HG03571 (cell line): ENCODE measurements at regions not wholly inside any gene's neighbourhood (a gene's known extent, or its start where the extent isn't known, plus 50 kb on each side); places are given as distances from the start of the nearest gene placed in this dataset.
A peak's percentile ranks its signal among the peaks of the same experiment; 100 is the strongest.
"Not testable (repeated sequence)": the region's sequence is repeated elsewhere in the genome, so short reads cannot be mapped to it uniquely, and the experiment has no call there.

Source experiments
- ATAC-seq: cut with Tn5 transposase; IDR thresholded peaks from one replicate; pipeline ENCODE4 v1.9.1; 2021; ENCODE audit not compliant: unreplicated experiment

DNA sequence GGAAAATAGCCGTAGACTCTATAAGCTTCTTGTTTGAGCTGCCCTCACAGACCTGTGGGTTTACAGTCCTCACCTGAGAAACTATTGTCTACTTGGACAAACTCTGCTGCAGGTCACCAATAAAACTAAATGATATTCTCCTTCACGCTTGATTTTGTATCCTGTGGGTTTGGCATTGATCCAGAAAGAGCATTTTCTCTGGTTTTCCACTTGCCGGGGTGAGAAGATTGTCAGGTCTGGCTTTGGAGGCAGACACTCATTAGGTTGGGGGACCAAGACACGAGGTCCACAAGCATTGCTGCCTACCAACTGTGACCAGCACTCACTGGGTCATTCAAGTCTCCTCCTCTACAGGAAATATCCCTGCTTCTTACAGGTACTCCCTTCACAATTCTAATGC, 68.5 kb downstream of the CDC14C start:
- ATAC-seq, result no peak

DNA sequence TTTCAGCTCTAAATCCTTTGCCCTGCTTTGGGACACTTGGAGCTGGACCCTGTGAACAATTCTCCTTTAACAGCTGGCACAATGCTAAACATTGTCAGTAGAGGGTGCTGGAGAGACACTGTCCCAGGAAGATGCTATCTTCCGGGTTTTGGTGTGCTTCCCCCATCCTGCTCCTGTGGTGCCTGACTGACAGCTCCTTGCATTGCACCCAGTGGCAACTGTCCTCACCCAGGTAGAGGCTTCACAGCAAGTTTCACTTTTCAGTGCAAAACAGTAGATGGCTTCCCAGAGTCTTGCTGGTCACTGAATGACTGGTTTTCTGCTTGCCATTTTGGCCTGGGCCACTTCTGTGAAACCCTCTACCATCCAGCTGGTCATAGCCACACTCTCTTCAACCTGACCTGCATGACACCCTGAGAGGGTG, 77.3 kb downstream of the CDC14C start:
- peak; percentile 98 for ATAC-seq

DNA sequence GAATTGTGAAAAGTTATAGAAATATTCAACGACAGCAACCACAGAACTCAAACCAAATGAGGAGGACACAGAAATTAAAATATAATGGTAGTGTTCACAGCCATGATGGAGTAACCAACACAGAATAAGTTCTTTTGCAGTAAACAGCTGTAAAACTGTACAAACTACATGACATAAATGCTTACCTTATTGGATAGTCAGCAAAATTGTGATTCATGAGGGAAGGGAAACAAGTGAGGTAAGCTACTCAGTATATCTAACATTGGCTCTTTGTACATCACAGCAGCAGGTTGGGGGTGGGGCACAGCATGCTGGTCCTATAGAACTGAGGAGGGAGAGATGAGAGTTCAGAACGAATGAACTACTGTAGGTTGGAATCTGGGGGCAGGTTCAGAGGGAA, 86.4 kb downstream of the CDC14C start:
- no peak for ATAC-seq

DNA sequence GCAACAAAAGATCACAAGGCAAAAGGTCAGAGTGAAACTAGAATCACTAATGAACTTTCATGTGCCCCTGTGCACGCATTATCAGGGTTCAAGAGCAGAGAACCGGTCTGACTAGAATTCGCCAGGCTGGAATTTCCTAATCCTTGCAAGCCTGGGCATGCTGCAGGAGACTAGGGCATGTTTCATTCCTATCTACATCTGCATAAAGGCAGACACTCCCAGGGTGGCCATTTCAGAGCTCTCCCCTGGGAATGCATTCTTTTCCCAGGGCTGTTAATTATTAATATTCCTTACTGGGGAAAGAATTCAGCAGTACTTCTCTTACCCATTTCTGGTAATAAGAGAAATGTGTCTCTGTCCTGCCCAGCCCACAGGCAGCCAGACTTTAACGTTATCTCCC, 90.5 kb downstream of the CDC14C start:
- no peak for ATAC-seq

DNA sequence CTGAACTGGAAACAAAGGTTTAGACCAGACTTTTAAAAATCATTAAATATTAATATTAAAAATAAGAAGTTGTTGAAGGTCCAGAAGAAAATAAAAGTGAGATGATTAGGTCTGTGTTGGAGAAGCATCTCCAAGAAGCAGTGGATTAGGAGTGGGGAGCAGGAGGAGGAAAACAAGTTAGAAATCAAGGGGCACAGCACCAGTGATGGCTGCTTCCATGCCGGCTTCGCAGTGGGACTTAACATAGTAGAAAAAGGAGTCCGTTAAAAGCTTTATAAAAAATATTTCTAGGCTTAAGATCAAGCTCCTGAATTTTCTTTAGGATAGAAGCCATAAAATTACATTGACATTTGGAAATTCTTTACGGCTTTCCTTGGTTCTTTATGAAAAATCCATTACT, 95.8 kb downstream of the CDC14C start:
- ATAC-seq, result no peak

DNA sequence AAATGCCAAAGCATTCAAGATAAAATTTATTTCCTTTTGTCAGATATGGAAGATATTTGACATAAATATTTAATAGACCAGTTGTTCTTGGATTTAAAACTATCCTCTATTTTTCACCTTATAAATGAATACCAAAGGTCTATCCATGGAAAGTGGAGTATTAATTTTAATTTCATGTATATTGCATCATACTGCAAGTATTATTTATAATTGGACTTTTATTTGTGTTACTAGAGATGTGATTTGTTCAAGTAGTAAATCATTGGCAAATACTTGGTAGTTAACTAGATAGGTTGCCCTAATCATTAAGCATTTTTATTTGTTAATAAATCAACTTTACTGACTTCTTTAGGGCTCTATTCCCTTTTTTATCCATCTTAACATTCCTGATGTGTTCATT, 98.1 kb downstream of the CDC14C start:
- no peak for ATAC-seq

DNA sequence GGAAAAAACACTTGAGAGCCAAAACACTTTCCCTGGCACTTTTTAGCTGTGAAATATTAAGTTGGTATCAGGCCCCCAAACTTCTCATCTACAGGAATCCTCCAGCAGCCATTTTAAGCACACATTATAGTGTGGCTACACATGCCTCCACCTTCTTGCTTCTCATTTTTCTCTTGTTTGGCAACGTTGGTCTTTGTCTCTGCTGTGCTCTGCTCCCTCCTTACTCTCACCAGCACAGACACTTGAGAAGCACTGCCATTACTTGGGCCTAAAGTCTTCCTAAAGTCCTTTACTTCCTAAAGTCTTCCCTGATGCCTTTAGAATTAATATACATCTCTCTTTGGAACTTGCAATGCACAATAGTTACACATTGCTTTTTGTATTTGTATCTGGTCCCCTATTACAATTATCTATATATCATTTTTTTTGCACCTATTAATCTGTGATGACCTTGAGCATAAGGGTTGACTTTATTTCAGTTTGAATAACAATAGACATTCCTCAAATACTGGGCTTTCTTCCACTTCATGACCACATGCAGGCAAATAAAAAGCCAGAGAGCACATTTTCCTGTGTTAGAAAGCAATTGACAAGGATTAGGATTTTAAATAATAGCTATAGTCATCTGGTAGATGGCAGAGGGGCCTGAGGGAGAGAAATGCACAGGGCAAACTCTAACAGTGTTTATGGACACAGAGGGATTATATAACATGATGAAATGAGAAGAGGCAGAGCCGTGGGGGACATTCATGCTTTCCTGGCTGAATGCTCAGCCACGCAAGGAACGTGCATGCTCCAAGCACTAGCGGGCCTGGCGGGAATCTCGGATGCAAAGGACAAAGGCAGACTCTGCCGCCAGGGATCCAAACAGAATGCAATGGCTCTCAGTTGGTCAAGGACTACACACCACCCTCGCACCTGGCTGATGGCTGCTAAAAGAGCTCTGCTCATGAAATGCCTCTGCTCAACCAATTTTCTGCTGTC, 99.3 kb downstream of the CDC14C start:
- no peak for ATAC-seq

DNA sequence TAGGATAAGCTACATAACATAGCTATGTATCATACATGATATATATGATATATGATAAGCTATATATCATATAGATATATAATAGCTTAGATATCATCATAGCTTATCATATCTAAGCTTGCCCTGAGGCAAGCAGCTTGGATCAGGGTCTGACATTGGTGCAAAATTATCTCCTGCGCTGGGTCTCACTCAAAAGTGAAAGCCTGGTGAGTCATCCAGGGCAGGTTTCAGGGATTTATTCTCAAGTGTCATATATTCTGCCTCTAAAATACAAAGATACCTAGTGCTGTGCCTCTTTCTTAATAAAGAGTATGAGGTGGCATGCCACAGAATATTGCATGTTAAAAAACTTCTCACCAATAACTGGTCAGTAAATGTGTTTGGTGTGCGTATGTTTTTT, 105.9 kb downstream of the CDC14C start:
- ATAC-seq, result no peak

DNA sequence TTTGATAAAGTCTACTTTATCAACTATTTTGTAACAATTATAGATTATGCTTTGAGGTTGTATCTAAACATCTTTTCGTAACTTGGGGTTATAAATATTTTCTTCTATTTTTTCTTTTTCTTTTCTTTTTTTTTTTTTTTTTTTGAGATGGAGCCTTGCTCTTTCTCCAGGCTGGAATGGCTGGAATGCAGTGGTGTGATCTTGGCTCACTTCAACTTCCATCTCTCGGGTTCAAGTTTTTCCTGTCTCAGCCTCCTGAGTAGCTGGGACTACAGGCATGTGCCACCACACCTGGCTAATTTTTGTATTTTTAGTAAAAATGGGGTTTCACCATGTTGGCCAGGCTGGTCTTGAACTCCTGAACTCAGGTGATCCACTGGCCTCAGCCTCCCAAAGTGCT, 108.8 kb downstream of the CDC14C start:
- not testable (repeated sequence) for ATAC-seq

DNA sequence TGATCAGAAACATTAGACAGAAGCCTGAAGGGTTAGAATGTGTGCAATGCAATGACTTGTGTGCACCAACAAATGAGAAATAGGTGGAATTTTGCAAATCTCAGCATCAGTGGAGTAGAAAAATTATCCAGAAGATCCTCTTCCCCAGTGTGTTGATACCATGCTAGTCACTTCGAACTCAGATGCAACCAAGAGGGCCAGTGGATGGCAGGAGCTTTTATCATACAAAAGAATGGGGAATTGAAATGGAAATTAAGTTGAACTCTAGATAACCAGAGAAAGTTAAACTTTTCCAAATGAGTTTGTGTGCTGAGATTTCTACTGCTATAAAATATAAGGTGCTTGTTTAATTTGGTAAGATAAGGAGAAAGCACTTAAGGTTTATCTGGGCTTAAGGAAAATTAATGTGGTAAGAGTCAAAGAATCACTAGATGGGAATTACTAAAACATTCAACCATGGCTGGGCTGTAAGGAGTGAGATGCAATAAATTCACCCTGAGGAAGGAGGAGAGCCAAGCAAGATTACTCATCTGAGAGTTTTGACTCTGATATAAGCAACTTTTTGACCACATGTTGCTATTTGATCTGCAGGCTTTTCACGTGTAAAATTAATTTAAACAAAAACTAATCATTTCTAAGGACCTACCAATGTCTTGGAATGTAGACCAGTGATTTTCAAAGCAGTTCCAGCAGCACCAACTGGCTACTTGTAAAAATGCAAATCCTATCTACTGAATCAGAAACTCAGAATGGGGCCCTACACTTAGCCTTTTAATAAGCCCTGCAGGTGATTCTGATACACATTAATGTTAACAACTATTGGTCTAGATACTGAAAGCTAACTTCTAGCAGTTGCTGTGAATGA, 113.2 kb downstream of the CDC14C start:
- no peak for ATAC-seq

DNA sequence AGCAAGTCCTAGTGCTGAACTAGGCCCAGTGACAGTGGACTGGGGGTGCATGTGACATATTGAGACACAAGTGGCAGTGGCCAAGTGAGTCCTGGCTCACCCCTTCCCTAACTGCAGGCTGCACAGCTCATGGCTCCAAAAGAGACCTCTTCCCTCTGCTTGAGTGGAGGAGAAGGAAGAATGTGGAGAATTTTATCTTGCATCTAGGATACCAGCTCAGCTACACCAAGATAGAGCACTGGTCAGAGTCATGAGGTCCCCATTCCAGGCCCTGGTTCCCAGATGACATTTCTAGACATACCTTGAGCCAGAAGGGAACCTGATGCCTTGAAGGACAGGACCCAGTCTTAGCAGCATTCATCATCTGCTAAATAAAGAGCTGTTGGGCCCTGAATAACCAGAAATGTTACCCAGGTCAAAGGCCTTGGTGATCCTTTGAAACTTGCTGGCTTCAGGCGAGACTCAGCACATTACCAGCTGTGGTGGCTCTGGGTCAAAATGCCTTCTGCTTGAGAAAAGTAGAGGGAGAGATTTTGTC, 114.5 kb downstream of the CDC14C start:
- ATAC-seq, result no peak

DNA sequence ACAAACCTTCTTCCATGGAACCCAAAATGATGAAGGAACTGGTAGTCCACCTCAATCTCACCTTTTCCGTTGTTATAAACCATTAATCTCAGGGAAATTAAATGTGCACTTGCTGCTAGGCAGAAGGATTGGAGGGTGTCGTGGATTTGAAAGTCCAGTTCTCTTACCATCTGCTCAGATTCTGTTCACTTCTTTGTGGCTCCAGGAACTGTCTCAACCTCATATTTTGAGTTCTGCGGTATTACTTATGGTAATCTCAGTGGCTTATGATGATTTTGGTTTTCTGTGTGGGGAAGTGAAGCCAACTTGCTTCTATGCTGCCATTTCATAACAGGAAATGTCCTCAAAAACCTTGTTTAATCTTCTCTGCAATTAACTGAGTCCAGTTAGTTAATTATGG, 136.4 kb downstream of the CDC14C start:
- ATAC-seq, result no peak

DNA sequence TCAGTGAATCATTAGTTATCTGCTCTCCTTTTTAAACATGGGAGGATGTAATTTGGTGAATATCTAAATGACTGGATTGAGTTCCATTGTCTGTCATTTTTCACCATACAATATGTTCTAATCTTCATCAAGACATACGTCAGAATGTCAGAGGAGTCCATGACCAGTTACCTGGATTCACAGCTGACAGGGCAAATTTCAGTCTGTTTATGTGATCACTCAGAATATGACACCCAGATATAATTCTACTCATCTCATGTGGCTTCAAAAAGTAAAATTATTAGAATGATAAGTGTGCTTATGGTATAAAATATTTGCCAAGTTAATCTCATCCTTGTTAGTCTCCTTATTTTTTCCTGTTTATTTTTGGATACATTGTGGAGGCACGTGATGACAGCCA, 150.2 kb downstream of the CDC14C start:
- ATAC-seq, result no peak

DNA sequence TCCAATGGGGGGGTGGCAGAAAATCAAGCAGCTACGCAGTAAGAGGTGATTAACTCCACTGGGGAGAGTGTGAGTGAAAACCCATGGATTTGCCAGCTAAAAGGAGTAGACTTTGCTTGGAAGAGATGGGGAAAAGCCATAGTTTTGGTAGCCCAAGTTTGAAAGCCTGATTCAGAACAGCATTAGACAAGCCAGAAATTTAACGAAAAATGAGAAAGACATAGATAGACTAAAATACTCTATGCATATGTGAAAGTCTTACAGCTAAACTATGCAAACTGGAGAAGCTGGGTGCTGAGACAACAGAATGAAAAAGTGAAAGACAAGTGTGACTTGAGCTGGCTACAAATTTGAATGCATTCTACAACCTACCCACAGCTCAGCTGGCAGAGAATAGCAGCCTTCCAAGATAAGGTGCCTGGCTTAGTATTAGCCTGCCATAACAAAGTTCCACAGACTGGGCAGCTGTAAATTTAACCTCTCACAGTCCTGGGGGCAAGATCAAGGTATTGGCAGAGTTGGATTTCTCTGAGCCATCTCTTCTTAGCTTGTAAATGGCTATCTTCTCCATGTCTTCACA, 156.6 kb downstream of the CDC14C start:
- ATAC-seq, result no peak

DNA sequence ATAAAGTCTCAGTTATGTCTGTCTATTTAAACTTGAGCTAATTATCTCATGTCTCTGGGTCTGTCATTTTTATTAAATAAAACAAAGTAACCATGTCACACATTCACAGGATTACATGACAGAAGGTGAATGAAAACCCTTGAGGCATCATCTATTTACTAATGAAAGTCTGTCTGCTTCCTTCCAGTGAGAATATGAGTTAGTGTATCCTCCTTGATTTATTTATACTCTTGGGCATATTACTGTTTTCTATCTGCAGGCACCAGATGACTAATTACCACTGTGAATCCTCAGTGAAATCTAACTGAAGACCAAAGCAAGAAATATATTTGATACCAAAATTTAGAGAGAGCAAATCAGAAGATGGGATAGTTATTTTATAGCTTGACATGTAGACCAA, 163.7 kb downstream of the CDC14C start:
- ATAC-seq, result no peak

DNA sequence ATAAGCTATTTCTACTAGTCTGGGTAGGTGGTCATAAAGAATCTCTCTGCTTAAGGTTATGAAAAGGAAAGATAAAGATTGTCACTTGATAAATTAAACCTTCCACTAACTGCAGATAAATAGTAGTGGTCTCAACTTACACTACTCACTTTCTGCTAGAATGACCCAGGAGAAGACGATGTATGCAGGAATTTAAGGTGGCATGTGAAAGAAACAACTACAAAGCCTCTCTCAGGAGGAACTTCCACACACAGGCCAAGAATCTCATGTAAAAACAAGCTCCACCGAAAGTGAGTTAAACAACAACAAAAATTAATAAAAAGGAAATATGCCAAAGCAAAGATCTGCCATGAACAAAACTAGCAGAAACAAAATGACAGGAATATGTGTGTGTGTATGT, 165.4 kb downstream of the CDC14C start:
- no peak for ATAC-seq

DNA sequence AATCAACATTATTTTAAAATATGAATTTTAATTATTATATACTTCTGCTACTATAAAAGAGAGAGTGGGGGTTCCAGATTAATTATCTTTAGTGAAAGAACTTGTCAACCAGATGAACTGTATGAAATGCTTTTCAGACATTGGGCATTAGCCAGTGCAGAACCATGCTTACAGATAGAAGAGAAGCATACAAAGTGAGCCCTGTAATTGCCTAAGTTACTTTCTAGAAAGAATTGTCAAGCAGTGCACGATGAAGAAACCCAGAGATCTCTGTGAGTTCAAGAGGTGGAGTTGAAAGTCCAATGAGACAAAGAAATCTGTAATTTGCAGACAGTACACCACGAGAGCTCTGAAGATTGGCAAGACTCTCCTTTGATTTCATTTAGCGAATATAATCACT, 166.7 kb downstream of the CDC14C start:
- no peak for ATAC-seq

DNA sequence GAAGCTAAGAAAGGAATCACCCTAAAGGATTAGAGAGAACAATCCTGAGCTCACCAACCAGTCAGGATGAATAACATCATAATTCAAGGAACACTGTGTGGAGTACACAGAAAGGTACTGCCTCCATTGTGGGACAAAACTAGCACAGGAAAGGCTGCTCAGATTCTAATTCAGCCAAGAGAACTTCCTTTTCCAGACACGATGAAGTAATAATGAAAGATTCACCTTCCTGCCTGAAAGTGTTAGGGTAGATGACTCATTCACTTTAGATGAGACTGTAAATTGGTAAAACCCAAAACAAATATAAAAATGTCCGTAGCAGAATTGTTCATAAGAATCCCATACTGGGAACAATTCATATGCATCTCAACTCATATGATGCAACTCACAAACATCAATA, 167.2 kb downstream of the CDC14C start:
- no peak for ATAC-seq

DNA sequence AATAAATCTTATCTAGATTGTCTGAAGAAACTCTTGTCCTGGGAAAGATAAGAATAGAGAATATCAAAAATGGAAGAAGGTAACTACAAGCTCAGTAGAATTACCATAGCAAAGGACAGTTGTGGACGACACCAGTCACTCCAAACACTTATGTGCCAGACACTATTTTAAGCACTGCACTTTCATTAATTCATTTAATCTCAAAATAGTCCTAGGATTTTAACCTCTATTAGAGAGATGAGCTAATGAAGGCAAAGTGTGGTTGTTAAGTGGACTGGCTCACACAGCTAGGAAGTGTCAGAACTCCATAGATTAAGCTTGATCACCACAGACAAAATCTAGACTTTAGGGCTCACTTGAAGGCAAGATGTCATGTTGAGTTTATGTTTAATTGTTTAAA, 168.9 kb downstream of the CDC14C start:
- no peak for ATAC-seq

DNA sequence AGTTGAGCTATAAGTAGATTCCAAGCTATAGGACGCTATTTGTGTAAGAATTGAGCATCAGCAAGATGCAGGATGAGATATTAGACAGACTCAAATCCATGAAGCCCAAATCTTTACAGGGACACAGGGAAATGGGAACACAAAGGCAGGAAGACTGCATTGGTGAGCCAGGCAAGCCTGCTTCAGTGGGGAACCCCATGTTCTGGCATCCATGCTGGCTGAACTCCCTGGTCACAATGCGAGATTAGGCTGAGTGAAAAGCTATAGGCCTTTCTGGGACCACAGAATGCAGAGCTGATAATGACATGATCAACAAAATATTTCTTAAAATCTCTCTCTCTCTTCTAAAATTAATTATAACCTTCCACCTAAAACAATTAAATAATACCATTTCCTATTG, 170.5 kb downstream of the CDC14C start:
- no peak for ATAC-seq

DNA sequence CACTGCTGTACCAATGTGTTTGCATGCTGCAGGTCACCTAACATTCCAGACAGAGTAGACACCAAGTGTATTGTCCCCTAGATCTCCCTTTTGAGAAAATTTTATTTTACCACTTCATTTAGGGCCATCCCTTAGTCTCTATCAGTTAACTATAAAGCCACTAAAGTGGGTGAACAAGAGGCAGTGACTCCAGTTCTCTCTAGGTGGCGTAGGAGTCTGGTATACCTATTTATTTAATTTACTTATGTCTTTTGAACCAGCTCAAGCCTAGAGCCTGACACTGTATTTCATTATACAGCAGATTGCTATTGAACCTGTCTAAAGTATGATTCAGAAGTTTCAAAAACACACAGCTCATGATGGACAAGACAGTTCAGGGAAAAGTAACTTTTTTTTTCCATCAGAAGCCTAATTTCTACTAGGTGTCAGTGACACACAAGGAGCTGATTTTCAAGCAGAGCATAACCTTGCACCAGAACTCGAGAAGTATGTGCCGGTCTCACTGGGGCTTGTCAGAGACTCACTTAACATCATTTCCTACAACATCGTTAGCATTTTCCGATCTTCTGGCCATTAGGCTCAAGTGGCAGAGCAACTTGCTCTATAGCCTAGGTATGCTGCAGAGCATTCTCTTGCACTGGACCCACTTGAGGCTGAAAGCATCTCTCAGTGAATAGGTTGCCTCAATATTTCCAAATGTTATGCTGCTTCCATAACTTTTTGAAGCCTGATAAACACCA, 175.4 kb downstream of the CDC14C start:
- ATAC-seq, result no peak
